ENCODE measurements at regions not wholly inside any gene's neighbourhood (a gene's known extent, or its start where the extent isn't known, plus 50 kb on each side); places are given as distances from the start of the nearest gene placed in this dataset.

GRCh38 chr20:52539891-52540290 lies 348.3 kb upstream of the ZFP64 start (continued):
- TF ChIP-seq CHD7 (IDR thresholded peaks at IDR 0.05; ENCODE audit: insufficient replicate concordance, low read length), result no peak

Data from H1 (cell line).